Epithelial cell of esophagus (primary cell): ENCODE measurements at regions not wholly inside any gene's neighbourhood (a gene's known extent, or its start where the extent isn't known, plus 50 kb on each side); places are given as distances from the start of the nearest gene placed in this dataset.
A peak's percentile ranks its signal among the peaks of the same experiment; 100 is the strongest.

ENCODE experiments used
- DNase-seq: peaks from one replicate; pipeline ENCODE4 v3.0.0; 2010; ENCODE audit warnings: low read depth
- H3K4me3 ChIP-seq: 2 replicates; pipeline ENCODE4 v1.5.1; 2011; ENCODE audit warnings: mild to moderate bottlenecking, low read length, control low read depth
- TF ChIP-seq, protein P1 (sequence below): IDR thresholded peaks from 2 replicates; pipeline ENCODE4 v1.5.1; 2011; ENCODE audit warnings: low read depth, mild to moderate bottlenecking, low read length, control low read depth, inconsistent platforms; ENCODE audit not compliant: insufficient read depth; ENCODE audit errors: missing control alignments

DNA sequence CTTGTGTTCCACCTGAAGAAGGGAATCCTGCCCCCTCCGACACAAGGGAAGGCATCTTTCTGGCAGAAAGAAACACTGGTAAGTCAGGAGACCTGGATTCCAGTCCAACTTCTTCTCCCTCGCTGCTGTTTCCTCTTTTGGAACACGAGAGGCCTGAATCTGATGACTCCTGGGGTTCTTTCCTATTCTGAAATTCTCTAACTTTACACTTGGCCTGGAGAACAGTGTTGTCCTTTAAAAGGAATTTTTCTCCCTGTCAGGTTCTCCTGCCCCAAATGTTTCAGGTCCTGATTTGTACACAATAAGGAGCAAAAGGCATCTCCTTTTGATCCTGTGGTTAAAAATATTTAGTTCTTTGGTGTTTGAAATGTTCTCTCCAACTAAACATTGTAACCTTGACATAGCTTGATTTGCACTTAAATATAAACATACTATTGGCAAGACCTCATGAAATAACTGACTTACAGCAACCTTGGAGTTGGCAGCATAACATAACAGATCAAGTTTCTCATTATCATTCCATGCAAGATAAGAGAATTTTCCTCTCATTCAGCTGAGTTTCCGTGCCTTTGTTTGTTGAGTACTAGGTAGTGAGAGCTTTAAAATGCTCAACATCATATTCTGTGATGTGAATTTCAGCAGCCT lies 244.8 kb downstream of the COG6 start:
- DNase-seq, result no peak
- TF ChIP-seq, protein P1, sequence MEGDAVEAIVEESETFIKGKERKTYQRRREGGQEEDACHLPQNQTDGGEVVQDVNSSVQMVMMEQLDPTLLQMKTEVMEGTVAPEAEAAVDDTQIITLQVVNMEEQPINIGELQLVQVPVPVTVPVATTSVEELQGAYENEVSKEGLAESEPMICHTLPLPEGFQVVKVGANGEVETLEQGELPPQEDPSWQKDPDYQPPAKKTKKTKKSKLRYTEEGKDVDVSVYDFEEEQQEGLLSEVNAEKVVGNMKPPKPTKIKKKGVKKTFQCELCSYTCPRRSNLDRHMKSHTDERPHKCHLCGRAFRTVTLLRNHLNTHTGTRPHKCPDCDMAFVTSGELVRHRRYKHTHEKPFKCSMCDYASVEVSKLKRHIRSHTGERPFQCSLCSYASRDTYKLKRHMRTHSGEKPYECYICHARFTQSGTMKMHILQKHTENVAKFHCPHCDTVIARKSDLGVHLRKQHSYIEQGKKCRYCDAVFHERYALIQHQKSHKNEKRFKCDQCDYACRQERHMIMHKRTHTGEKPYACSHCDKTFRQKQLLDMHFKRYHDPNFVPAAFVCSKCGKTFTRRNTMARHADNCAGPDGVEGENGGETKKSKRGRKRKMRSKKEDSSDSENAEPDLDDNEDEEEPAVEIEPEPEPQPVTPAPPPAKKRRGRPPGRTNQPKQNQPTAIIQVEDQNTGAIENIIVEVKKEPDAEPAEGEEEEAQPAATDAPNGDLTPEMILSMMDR, result no peak
- no peak overlapping the region for H3K4me3 ChIP-seq

DNA sequence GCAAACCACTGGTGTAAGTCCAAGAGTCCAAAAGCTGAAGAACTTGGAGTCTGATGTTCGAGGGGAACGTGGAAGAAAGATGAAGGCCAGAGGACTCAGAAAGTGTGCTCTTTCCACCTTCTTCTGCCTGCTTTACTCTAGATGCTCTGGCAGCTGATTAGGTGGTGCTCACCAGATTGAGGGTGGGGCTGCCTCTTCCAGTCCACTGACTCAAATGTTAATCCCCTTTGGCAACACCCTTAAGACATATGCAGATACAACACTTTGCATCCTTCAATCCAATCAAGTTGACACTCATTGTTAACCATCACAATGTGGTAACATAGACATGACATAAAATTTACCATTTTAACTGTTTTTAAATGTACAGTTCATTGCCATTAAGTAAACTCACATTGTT lies 249.5 kb downstream of the COG6 start:
- no peak for DNase-seq
- TF ChIP-seq, protein P1, result no peak
- no peak overlapping the region for H3K4me3 ChIP-seq

DNA sequence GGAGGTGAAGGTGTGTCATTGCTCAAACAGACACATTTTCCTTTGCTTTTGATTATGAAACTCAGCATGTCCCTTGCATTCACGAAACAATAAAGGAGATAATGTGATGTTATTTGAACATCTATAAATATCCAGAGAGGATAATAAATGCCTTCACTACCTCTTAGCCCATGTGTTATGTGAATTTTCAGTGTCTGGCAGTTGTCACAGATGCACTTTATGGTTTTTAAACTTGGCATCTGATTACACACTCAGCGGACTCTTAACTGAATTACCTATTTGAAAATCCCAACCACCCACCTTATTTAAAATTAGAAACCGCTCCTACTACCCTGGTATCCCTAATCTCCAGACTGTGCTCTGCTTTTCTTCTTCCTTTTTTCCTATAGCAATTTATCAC lies 254.2 kb downstream of the COG6 start:
- no peak overlapping the region for H3K4me3 ChIP-seq
- DNase-seq, result no peak
- TF ChIP-seq, protein P1, result no peak

DNA sequence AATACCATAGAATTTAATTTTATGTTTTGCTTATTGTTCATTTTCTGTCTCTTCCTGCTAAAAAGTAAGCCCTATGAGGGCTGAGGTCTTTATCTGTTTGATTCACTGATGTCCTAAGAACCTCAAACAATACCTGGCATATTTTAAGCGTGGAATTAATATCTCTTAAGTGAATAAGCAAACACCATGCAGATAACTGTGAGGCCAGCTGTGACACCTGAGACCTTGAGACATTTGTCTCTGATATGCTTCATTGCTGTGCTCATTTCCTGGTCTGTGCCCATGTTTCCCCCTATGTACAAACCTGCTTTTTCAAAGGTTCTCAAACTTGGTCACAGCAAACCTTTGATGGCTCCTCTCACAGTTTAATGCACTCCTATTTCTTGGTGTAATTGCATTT lies 254.6 kb downstream of the COG6 start:
- no peak overlapping the region for H3K4me3 ChIP-seq
- no peak for DNase-seq
- TF ChIP-seq, protein P1, result no peak

DNA sequence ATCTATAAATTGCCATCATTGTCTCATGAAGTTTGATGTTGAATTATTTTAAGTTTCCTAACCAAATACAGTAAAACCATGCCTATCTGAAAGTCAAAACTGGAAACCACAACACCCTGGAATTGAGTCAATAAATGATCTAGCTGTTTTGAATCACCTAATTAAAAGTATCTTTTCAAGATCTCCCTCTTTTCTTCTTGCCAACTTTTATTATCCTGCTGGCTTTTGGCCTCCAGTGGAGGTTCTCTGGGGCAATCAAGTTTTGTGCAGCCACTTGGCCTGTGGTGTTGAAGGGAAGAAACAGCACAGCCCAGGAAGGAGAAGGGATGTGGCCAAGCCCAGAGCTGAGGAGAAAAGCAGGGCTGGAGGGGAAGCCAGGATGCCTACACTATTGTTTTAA lies 255.4 kb downstream of the COG6 start:
- TF ChIP-seq, protein P1, result no peak
- no peak for DNase-seq
- no peak overlapping the region for H3K4me3 ChIP-seq

DNA sequence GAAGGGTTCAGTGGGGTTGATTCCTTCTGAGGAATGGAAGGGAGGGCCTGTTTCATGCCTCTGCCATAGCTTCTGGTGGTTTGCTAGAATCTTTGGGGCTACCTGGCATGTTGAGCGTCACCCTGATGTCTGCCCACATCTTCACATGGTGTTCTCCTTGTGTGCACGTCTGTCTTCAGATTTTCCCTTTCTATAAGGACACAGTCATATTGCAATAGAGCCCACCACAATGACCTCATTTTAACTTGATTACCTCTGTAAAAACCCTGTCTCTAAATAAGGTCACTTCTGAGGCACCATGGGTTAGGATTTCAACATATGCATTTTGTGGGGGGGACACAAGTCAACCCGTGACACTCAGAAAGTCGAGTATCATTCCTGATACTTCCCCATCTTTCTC lies 257.9 kb downstream of the COG6 start:
- H3K4me3 ChIP-seq, result no peak overlapping the region
- DNase-seq, result no peak
- TF ChIP-seq, protein P1, result no peak

DNA sequence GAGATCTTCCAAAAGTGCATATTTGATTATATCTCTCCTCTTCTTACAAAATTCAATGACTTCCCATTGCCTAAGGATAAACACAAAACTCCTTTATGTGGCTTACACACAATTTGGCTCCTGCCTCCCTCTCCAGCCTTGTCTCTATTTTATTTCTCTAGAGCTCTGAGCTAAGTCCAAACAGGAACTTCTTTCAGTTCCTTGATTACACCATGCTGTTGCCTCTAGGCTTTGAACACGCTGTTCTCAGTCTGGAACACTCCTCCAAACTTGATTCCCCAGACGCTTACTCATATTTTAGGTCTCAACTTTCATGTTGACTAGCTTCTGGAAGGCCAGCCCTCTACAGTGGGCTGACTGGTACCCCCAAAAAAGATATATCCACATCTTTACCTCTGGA lies 258.5 kb downstream of the COG6 start:
- DNase-seq, result peak; percentile 90
- TF ChIP-seq, protein P1, result no peak
- H3K4me3 ChIP-seq, result no peak overlapping the region
